ENCODE measurements at regions not wholly inside any gene's neighbourhood (a gene's known extent, or its start where the extent isn't known, plus 50 kb on each side); places are given as distances from the start of the nearest gene placed in this dataset.
A peak's percentile ranks its signal among the peaks of the same experiment; 100 is the strongest.

DNA sequence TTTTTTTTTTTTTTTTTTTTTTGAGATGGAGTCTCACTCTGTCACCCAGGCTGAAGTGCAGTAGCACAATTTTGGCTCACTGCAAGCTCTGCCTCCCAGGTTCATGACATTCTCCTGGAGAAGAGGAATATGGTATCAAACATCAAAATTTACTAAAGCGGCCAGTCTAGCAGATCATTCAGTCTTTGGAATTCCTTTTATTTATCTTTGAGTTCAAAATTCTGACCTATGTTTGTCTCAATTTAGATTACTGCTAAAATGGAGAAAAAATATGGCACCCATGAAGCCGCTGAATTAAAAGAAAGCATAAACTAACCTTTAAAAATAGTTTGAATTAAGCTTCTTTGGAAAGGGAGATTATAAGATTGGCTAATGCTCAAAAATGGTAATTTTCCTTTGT, 64.5 kb upstream of the EGLN3 start:
- Mint-ChIP-seq H3K4me1 (ENCODE audit: unreplicated experiment) (peaks cover 7% of the 10 kb centered on the region), H3K9me3 (ENCODE audit: unreplicated experiment) (no peaks in the 10 kb centered on the region), H3K36me3 (ENCODE audit: low read depth, unreplicated experiment) (no peaks in the 10 kb centered on the region), H3K27me3 (ENCODE audit: unreplicated experiment) (peaks cover 5% of the 10 kb centered on the region), H3K4me3 (ENCODE audit: unreplicated experiment) (no peak overlapping the region), H3K27ac (ENCODE audit: unreplicated experiment) (no peak overlapping the region)
- DNase-seq (ENCODE audit: low spot score), result no peak
- TF ChIP-seq CTCF (IDR thresholded peaks at IDR 0.05; ENCODE audit: unreplicated experiment), result no peak

GRCh38 chr14:34014936-34015335, 64.1 kb upstream of the EGLN3 start:
- no peak overlapping the region for H3K27ac Mint-ChIP-seq (ENCODE audit: unreplicated experiment)
- no peak for TF ChIP-seq CTCF (IDR thresholded peaks at IDR 0.05; ENCODE audit: unreplicated experiment)
- DNase-seq (ENCODE audit: low spot score), result no peak
- H3K4me1 Mint-ChIP-seq (ENCODE audit: unreplicated experiment), result peaks cover 7% of the 10 kb centered on the region
- H3K4me3 Mint-ChIP-seq (ENCODE audit: unreplicated experiment), result no peak overlapping the region
- H3K27me3 Mint-ChIP-seq (ENCODE audit: unreplicated experiment), result peaks cover 5% of the 10 kb centered on the region
- H3K36me3 Mint-ChIP-seq (ENCODE audit: low read depth, unreplicated experiment), result no peaks in the 10 kb centered on the region
- no peaks in the 10 kb centered on the region for H3K9me3 Mint-ChIP-seq (ENCODE audit: unreplicated experiment)

DNA sequence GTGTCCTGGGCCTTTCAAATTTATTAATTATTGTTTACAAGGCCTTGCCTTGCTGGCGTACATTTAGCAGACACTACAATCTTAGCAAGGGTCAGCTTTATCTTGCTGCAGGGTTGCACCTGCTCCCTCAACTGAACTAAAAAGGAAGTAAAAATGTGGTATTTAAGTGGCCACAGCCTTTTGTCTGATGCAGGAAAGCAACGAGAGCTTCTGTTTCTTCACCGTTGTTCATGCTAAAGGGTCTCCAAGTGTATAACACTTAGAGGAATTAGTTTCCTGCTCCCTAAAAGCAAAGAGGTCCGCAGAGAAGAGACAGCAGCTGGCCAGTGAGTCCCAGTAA, 62.8 kb upstream of the EGLN3 start:
- no peaks in the 10 kb centered on the region for H3K9me3 Mint-ChIP-seq (ENCODE audit: unreplicated experiment)
- no peak for TF ChIP-seq CTCF (IDR thresholded peaks at IDR 0.05; ENCODE audit: unreplicated experiment)
- peaks cover 5% of the 10 kb centered on the region for H3K27me3 Mint-ChIP-seq (ENCODE audit: unreplicated experiment)
- no peak for DNase-seq (ENCODE audit: low spot score)
- no peaks in the 10 kb centered on the region for H3K36me3 Mint-ChIP-seq (ENCODE audit: low read depth, unreplicated experiment)
- H3K27ac Mint-ChIP-seq (ENCODE audit: unreplicated experiment), result no peak overlapping the region
- H3K4me3 Mint-ChIP-seq (ENCODE audit: unreplicated experiment), result no peak overlapping the region
- peaks cover 7% of the 10 kb centered on the region for H3K4me1 Mint-ChIP-seq (ENCODE audit: unreplicated experiment)

- no peak for TF ChIP-seq CTCF (IDR thresholded peaks at IDR 0.05; ENCODE audit: unreplicated experiment)
- Mint-ChIP-seq H3K27me3 (ENCODE audit: unreplicated experiment) (peaks cover 3% of the 10 kb centered on the region), H3K27ac (ENCODE audit: unreplicated experiment) (peak overlapping the region; percentile 42), H3K9me3 (ENCODE audit: unreplicated experiment) (no peaks in the 10 kb centered on the region), H3K36me3 (ENCODE audit: low read depth, unreplicated experiment) (no peaks in the 10 kb centered on the region), H3K4me1 (ENCODE audit: unreplicated experiment) (peaks cover 7% of the 10 kb centered on the region), H3K4me3 (ENCODE audit: unreplicated experiment) (no peak overlapping the region)
- no peak for DNase-seq (ENCODE audit: low spot score)
Observed at GRCh38 chr14:34012978-34013720, 62.3 kb upstream of the EGLN3 start.

GRCh38 chr14:34012369-34012768, 61.5 kb upstream of the EGLN3 start:
- Mint-ChIP-seq H3K4me1 (ENCODE audit: unreplicated experiment) (peaks cover 7% of the 10 kb centered on the region), H3K4me3 (ENCODE audit: unreplicated experiment) (no peak overlapping the region), H3K36me3 (ENCODE audit: low read depth, unreplicated experiment) (no peaks in the 10 kb centered on the region), H3K9me3 (ENCODE audit: unreplicated experiment) (no peaks in the 10 kb centered on the region), H3K27ac (ENCODE audit: unreplicated experiment) (no peak overlapping the region), H3K27me3 (ENCODE audit: unreplicated experiment) (peaks cover 3% of the 10 kb centered on the region)
- no peak for DNase-seq (ENCODE audit: low spot score)
- TF ChIP-seq CTCF (IDR thresholded peaks at IDR 0.05; ENCODE audit: unreplicated experiment), result no peak
